ENCODE measurements at regions not wholly inside any gene's neighbourhood (a gene's known extent, or its start where the extent isn't known, plus 50 kb on each side); places are given as distances from the start of the nearest gene placed in this dataset.

DNA sequence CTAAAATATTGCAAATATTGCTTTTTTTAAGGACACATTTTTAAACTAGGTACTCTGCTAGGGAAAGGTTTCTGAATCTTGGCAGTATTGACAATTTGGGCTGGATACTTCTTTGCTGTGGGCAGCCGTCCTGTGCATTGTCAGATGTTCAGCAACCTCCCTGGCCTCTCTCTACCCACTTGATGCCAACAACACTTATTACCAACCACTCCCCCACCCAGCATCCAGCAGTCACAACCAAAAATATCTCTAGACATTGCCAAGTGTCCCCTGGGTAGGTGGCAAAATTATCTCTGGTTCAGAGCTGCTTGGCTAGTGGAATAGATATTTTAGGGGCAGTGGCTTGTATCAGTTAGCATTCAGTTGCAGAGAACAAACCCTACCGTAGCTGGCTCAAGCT lies 114.3 kb upstream of the PNPT1 start (continued):
- TF ChIP-seq, protein P1, sequence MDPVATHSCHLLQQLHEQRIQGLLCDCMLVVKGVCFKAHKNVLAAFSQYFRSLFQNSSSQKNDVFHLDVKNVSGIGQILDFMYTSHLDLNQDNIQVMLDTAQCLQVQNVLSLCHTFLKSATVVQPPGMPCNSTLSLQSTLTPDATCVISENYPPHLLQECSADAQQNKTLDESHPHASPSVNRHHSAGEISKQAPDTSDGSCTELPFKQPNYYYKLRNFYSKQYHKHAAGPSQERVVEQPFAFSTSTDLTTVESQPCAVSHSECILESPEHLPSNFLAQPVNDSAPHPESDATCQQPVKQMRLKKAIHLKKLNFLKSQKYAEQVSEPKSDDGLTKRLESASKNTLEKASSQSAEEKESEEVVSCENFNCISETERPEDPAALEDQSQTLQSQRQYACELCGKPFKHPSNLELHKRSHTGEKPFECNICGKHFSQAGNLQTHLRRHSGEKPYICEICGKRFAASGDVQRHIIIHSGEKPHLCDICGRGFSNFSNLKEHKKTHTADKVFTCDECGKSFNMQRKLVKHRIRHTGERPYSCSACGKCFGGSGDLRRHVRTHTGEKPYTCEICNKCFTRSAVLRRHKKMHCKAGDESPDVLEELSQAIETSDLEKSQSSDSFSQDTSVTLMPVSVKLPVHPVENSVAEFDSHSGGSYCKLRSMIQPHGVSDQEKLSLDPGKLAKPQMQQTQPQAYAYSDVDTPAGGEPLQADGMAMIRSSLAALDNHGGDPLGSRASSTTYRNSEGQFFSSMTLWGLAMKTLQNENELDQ (tag by site-specific recombination; IDR thresholded peaks at IDR 0.05; ENCODE audit: low read depth): no peak
- TF ChIP-seq ZNF354C (tag by site-specific recombination; IDR thresholded peaks at IDR 0.05; ENCODE audit: borderline replicate concordance, low read depth) (no peak), ZNF521 (tag by site-specific recombination; IDR thresholded peaks at IDR 0.05) (no peak)

DNA sequence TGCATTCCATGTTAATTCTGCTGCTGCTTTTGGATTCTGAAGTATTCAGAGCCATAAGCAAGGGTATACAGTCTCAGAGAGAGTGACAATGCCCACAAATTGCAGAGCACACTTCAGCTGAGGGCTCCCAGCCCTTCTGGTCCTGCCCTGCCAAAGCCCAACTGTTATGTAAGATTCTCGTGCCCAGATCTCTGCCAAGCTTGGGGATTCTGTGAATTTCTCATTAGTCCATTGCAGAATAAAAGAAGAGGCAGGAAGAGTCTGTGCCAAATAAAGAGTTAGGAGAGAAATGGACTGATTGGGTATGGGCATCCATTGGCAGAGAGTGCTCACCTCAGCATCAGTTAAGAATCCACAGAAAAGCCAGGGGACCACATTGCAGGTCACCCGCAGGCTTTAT lies 112.0 kb upstream of the PNPT1 start:
- TF ChIP-seq, protein P2, sequence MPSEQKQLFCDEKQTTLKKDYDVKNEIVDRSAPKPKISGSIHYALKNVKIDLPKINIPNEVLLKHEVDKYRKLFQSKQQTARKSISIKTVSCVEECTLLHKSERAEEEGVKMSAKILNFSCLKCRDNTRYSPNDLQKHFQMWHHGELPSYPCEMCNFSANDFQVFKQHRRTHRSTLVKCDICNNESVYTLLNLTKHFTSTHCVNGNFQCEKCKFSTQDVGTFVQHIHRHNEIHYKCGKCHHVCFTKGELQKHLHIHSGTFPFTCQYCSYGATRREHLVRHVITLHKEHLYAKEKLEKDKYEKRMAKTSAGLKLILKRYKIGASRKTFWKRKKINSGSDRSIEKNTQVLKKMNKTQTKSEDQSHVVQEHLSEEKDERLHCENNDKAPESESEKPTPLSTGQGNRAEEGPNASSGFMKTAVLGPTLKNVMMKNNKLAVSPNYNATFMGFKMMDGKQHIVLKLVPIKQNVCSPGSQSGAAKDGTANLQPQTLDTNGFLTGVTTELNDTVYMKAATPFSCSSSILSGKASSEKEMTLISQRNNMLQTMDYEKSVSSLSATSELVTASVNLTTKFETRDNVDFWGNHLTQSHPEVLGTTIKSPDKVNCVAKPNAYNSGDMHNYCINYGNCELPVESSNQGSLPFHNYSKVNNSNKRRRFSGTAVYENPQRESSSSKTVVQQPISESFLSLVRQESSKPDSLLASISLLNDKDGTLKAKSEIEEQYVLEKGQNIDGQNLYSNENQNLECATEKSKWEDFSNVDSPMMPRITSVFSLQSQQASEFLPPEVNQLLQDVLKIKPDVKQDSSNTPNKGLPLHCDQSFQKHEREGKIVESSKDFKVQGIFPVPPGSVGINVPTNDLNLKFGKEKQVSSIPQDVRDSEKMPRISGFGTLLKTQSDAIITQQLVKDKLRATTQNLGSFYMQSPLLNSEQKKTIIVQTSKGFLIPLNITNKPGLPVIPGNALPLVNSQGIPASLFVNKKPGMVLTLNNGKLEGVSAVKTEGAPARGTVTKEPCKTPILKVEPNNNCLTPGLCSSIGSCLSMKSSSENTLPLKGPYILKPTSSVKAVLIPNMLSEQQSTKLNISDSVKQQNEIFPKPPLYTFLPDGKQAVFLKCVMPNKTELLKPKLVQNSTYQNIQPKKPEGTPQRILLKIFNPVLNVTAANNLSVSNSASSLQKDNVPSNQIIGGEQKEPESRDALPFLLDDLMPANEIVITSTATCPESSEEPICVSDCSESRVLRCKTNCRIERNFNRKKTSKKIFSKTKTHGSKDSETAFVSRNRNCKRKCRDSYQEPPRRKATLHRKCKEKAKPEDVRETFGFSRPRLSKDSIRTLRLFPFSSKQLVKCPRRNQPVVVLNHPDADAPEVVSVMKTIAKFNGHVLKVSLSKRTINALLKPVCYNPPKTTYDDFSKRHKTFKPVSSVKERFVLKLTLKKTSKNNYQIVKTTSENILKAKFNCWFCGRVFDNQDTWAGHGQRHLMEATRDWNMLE (tag by site-specific recombination; conservative IDR thresholded peaks at IDR 0.05; ENCODE audit: low read depth): no peak
- TF ChIP-seq ZBTB21 (tag by site-specific recombination; IDR thresholded peaks at IDR 0.05) (no peak), ZSCAN16 (tag by site-specific recombination; IDR thresholded peaks at IDR 0.05) (no peak), ZNF202 (tag by site-specific recombination; IDR thresholded peaks at IDR 0.05; ENCODE audit: borderline replicate concordance) (no peak), ZNF184 (tag by site-specific recombination; IDR thresholded peaks at IDR 0.05) (no peak), ZNF223 (tag by site-specific recombination; IDR thresholded peaks at IDR 0.05) (no peak), HOXC10 (CRISPR knock-in tag; IDR thresholded peaks at IDR 0.05) (no peak), ZBTB48 (tag by site-specific recombination; IDR thresholded peaks at IDR 0.05) (no peak), ZBTB20 (tag by site-specific recombination; IDR thresholded peaks at IDR 0.05) (no peak), ZNF510 (tag by site-specific recombination; IDR thresholded peaks at IDR 0.05; ENCODE audit: insufficient replicate concordance) (no peak), ZNF37A (tag by site-specific recombination; IDR thresholded peaks at IDR 0.05) (no peak), ZNF785 (tag by site-specific recombination; IDR thresholded peaks at IDR 0.05) (no peak), ZNF16 (tag by site-specific recombination; IDR thresholded peaks at IDR 0.05; ENCODE audit: low read depth) (no peak)
- TF ChIP-seq, protein P3, sequence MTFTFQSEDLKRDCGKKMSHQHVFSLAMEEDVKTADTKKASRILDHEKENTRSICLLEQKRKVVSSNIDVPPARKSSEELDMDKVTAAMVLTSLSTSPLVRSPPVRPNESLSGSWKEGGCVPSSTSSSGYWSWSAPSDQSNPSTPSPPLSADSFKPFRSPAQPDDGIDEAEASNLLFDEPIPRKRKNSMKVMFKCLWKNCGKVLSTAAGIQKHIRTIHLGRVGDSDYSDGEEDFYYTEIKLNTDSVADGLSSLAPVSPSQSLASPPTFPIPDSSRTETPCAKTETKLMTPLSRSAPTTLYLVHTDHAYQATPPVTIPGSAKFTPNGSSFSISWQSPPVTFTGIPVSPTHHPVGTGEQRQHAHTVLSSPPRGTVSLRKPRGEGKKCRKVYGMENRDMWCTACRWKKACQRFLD (tag by site-specific recombination; IDR thresholded peaks at IDR 0.05): no peak
- TF ChIP-seq, protein P4, sequence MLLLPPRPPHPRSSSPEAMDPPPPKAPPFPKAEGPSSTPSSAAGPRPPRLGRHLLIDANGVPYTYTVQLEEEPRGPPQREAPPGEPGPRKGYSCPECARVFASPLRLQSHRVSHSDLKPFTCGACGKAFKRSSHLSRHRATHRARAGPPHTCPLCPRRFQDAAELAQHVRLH (tag by site-specific recombination; IDR thresholded peaks at IDR 0.05): no peak
- no peaks in the 10 kb centered on the region for H3K9me3 ChIP-seq (ENCODE audit: control insufficient read depth, insufficient read depth, low read depth, low read length)
- H3K36me3 ChIP-seq (ENCODE audit: control insufficient read depth in 2 of 2, insufficient read depth in 1 of 2, low read length in 2 of 2): no peaks in the 10 kb centered on the region
- peaks cover 14% of the 10 kb centered on the region for H3K4me1 ChIP-seq (ENCODE audit: control insufficient read depth, insufficient read depth, low read length)
- H3K27ac ChIP-seq (ENCODE audit: extremely low read depth, low read depth, low read length): no peak overlapping the region
- no peak overlapping the region for H3K4me3 ChIP-seq (ENCODE audit: low read depth, low read length)
- ChIA-PET CTCF (no interaction called here), POLR2A (no interaction called here)

All from HEK293 (cell line).